ENCODE measurements at regions not wholly inside any gene's neighbourhood (a gene's known extent, or its start where the extent isn't known, plus 50 kb on each side); places are given as distances from the start of the nearest gene placed in this dataset.
"Not testable (repeated sequence)": the region's sequence is repeated elsewhere in the genome, so short reads cannot be mapped to it uniquely, and the experiment has no call there.

GRCh38 chr15:95134431-95135110 is 903.2 kb downstream of the MCTP2 start:
- DNase-seq (ENCODE audit: low read depth) = no peak

- DNase-seq (ENCODE audit: low read depth) = no peak
These were observed 907.4 kb downstream of the MCTP2 start for GRCh38 chr15:95138604-95139270.

- no peak for DNase-seq (ENCODE audit: low read depth)
These were observed 910.1 kb downstream of the MCTP2 start for GRCh38 chr15:95141486-95141885.

GRCh38 chr15:95142531-95142930 is 911.2 kb downstream of the MCTP2 start:
- no peak for DNase-seq (ENCODE audit: low read depth)

DNA sequence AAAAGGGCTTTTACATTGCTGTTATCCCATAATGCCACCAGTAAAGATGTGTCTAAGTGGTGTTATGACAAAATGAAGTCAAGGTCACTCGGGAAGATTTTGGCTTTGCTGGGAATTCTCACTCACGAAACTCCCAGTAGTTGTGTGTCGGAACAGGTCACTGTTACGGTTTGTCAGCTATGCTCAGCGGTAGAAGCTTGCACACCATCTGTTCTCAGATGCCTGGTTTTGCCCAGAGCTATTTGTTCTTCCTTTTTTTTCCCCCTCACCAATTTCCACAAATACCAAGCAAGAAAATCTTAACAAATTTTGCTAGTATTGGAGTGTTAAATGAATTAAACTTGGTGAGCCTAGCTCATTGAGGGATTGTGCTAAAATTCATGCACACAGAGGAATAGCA is 915.1 kb downstream of the MCTP2 start:
- DNase-seq (ENCODE audit: low read depth) = no peak

GRCh38 chr15:95148183-95148582 is 916.8 kb downstream of the MCTP2 start:
- no peak for DNase-seq (ENCODE audit: low read depth)

GRCh38 chr15:95149036-95149435 is 917.7 kb downstream of the MCTP2 start:
- DNase-seq (ENCODE audit: low read depth) = no peak

- no peak for DNase-seq (ENCODE audit: low read depth)
These were observed 918.4 kb downstream of the MCTP2 start for GRCh38 chr15:95149771-95150170.

- DNase-seq (ENCODE audit: low read depth) = no peak
These were observed 919.1 kb downstream of the MCTP2 start for GRCh38 chr15:95150466-95150865.

DNA sequence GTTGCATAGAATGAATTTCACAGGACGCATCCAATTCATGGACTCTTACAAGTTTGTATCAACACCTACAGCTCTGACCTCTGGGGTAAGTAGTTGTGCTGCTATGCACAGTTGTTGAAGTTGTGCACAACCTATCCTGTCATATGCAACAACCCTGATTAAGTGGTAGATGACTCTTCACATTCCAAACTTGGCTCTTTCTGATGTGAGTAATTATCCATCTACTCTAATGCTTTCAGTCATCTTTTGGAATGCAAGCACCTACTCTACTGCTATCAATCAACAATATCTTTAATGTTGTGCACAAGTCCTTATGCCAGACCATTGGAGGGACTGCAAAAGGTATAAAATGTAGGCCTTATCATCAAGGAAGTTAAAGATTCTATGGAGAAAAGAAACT is 921.4 kb downstream of the MCTP2 start:
- DNase-seq (ENCODE audit: low read depth) = no peak

- DNase-seq (ENCODE audit: low read depth) = not testable (repeated sequence)
These were observed 921.8 kb downstream of the MCTP2 start for GRCh38 chr15:95153201-95153600.

DNA sequence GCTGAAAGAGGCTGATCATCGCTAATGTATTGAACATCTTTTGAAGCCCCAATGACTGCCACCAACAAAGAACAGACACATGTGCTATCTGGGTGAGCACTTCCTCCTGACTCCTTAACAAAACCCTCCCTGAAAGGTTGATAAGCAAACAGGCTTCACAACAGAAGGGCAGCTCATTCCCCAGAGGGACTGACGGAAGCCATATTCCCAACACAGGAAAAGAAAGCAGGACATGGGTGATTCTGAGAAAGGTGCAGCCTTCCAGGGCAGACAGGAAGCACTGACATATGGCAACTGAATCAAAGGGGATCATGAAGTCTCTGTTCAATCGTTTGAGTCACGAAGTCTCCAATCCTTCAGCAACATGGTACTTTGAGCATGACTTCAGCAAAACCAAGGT is 929.0 kb downstream of the MCTP2 start:
- DNase-seq (ENCODE audit: low read depth) = no peak

DNA sequence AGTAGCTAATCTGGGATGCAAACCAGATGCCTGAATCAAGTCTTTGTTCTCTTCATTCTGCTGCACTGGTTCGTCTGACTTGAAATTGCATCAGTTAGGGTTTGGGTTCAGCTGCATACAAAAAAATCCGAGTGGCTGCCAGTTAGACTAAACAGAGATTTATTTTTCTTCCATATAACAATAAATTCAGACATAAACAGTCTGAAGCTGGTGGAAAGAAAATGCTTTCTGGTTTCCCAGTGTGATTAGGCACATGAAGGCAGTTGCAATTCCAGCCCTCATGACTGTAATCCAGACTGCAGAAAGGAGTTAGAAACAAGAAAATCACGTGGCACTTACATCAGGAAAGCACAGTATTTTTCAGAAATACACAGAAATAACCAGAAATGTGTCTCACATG is 930.7 kb downstream of the MCTP2 start:
- DNase-seq (ENCODE audit: low read depth) = no peak

- no peak for DNase-seq (ENCODE audit: low read depth)
These were observed 931.2 kb downstream of the MCTP2 start for GRCh38 chr15:95162531-95162930.

- no peak for DNase-seq (ENCODE audit: low read depth)
These were observed 931.7 kb downstream of the MCTP2 start for GRCh38 chr15:95162967-95163531.

DNA sequence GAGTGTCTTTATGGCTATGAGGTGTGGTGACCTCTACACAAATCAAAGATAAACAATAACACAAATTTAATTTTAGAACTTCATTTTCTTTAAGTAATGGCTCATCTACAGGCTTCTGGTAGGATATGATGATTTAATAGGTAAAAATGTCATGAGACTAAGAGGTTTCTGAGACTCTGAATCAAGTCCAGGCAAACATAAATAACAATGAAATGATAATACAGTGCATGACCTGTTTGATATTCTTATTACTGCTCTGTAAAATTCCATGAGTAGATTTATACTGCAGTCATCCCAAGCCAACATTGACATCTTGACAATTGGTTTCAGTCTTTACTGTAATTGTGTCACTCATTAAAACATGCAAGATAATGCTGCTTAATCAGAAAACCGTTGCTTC is 936.8 kb downstream of the MCTP2 start:
- DNase-seq (ENCODE audit: low read depth) = no peak

- DNase-seq (ENCODE audit: low read depth) = no peak
These were observed 937.6 kb downstream of the MCTP2 start for GRCh38 chr15:95168951-95169431.

DNA sequence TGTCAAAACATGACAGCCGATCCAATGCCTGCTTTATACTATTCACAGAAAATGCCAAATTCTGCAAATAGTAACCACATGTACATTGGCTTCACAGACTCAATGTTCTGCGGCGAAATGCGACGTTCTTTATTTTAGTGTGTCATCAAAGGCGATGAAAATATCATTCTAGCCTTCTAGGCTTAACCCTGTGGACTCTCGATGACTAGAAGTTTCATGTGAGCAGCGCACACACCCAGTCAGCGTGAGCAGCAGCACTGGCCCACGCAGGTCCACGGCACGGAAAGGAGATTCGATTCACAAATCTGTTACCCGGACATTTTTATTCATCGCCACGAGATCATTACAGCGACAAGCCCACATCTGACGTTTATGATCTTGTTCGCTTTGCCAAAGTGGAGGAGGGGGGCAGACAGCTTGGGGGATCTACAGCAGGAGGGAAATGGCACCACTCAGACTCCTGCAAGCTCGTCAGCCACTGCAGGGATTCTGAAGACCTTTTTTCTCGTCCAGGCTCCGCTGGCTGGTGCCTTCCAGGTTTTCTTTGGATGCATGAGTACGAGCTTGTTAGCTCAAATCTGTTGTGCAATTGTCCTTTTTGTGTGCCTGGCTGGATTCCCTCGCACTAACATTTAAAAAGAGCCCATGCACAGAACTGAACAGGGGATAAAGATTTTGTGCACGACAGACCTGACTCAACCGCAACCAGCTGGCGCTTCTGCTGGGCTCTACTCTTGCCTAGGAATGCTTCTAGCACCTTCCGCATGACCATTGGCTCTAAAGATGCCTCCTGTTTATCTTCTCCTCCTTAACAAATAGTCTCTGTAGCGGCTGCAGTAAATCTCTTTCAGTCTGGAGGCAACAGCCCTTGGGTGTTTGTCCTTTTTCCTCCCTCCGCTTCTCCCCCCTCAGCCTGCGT is 938.4 kb downstream of the MCTP2 start:
- DNase-seq (ENCODE audit: low read depth) = no peak

DNA sequence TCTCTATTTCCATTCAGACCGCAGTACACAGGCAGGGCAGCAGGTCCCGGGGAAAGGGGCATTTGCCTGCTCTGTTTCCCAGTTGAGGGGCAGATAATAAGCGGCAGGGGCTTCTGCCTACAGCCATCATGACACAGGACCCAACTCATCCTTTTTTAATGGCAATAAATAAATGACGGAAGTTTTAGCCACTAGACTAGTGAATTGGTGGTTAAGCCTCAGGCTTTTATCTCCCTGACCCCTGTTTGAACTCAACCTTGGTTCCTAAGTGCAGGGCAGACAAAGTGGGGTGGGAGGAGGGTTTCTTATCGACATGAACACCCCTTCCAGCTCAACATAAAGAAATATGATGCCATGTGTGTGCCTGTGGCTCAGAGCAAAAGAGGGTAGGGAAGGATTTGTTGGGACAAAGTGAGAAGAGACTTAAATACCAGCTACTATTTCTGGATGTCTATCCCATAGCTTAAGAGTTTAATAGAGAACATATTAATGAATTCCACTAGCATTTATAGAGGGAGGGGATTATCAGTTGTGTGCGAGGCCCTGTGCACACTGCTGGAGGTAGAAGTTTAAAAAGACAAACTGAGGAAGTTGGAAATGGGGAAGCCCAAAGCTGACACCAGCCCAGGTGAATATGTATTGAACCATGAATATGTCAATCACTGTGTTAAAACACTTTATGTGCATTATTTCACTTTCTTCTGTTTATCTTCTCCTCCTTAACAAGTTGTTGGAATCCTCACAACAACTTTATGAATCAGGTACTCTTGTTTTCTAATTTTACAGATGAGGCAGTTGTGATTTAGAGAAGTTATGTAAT is 939.4 kb downstream of the MCTP2 start:
- DNase-seq (ENCODE audit: low read depth) = no peak

DNA sequence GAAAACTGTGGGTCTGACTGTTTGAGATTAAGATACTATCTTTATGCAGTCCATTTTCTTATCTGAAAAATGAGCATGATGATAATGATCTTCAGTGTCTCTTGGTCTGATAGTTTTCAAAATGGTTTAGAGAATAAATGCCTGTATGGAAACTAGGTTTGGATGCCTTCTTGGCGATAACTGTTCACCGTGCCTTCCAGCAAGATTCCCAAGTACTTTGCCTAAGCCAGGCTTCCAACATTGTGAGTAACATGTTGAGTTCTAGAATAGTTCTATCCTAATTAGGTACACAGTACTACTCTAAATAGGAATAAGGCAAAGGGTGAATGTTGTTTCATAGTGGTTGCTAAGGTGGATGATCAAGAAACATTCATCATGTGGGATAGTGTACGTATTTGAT is 940.2 kb downstream of the MCTP2 start:
- no peak for DNase-seq (ENCODE audit: low read depth)

Data from T follicular helper cell (primary cell).